Testis (tissue), 2 donors: ENCODE measurements at regions not wholly inside any gene's neighbourhood (a gene's known extent, or its start where the extent isn't known, plus 50 kb on each side); places are given as distances from the start of the nearest gene placed in this dataset.

Experiments
- CTCF ChIP-seq, 3 experiments: fragments of 450-650 bp in 2 of 3; fragments of 200-600 bp in 1 of 3; sonication (generic) in 1 of 3; IDR thresholded peaks; one replicate each; pipeline ENCODE4 v1.5.1; 2016 to 2019; ENCODE audit warnings: antibody characterized with exemption in 3 of 3, mild to moderate bottlenecking in 2 of 3, moderate library complexity in 1 of 3
- POLR2A ChIP-seq: fragments of 450-650 bp; IDR thresholded peaks from one replicate; pipeline ENCODE4 v1.6.1; 2017; ENCODE audit warnings: antibody characterized with exemption, mild to moderate bottlenecking, moderate library complexity

GRCh38 chr4:11549525-11549924 is 120.8 kb upstream of the HS3ST1 start:
- TF ChIP-seq POLR2A (no peak), CTCF (IDR thresholded peaks at IDR 0.05) (no peak)
